Superior temporal gyrus (tissue), 1 donor: ENCODE measurements at regions not wholly inside any gene's neighbourhood (a gene's known extent, or its start where the extent isn't known, plus 50 kb on each side); places are given as distances from the start of the nearest gene placed in this dataset.
A peak's percentile ranks its signal among the peaks of the same experiment; 100 is the strongest.

ENCODE experiments used
- DNase-seq: peaks from one replicate; pipeline ENCODE4 v3.0.0-alpha.2; 2016; ENCODE audit errors: extremely low spot score

DNA sequence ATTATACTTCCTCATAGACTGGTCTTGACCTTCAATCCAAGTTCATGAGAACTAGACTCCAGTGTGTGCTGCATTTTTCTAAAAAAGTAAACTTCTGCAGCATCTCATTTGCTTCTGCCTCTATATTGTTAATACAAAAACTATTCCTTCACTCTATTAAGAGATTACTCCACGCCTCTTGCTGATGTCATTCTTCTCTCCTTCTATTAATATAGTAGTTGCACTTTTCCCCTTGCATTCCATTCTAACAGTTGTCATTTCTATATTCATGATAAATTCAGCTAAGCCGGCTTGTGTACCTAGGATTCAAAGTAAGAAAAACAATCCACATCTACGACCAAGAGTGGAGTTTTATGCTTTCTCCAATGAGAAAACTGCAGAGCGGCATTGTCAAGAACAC is 480.4 kb upstream of the NOVA1 start:
- DNase-seq = no peak

DNA sequence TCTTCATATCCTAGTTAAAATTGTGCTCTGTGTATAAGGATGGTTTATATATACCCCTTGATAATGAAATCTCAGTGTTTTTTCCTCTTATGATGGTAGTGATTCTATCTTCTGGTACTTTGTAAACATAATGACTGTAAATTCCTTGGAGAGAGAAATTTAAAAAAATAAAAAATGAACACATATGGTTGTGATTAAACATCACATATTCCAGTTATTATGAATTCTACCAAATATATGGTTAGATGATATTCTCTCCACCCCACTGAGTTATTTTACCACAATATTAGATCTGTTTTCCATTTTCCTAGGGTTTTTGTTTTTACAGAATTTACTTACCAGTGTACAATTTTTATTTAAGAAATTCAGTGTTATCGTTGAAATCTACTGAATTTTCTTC is 481.9 kb upstream of the NOVA1 start:
- no peak for DNase-seq

DNA sequence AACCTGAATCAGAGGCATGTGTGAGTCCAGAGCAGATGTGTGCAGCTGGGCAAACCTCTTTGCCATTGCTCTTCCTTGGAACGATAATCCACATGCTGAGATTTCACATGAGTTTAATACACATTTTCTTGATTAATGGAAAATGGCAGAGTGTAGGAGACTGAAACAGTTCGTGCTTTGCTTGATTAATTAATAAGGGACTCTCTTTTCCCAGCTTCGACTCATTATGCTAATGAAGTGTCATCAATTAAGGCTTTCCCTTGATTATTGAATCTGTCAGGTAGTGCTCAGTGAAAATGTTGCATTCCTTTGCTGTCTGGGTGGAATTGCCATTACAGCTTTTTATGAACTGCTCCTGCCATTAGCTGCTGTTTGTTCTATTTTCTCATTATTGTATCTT is 487.7 kb upstream of the NOVA1 start:
- no peak for DNase-seq

DNA sequence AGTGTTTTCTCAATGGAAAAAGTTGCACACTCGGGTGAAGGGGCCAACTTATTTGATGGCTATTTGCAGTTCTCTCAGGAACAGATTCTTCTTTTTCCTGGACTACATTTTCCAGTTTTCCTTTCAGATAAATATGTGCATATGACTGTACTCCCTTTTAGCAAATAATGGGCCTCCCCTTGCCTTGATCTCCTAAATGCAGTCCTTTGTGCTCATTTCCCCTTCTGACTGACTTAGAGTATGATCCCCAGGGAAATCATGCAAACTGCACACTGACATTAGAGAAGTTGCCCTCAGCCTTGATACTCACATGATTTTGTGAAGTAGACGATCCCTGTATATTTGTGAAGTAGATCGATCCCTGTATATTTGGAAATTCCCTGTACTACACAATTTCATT is 492.9 kb upstream of the NOVA1 start:
- DNase-seq = no peak

DNA sequence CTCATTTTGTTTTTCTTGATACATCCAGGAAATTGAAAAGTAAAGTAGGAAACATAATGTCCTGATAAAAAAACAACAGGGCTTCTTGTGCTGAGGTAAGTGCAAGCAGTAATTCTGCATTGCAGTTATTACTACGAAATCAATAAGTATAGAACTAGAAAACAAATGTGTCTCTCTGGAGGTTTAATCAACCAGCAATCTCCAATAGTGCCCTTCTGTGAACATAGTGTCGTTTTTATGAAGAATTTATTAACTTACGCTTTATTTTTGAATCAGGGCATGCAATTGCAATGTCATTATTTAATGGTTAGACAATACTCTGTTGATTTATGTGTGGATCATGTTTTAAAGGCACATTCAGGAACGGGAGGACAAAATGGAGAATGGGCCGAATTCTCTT is 494.1 kb upstream of the NOVA1 start:
- DNase-seq = no peak

DNA sequence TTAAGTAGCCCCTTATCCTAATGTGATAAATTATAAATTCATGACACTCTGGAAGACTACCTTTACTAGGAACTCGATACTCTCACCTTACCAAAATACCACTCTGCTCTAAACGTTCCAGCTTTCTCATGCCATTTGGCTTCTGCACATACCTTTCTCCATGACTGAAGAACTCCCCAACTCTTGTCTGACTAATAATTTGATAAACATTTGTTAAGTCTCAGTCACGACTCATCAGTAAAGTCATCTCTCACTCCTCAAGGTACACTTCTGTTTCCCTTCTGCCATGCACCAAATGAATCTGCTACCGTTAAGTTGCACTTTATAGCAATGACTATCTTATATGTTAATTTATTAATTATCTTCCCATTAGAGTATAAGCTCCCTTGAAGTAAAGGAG is 498.3 kb upstream of the NOVA1 start:
- DNase-seq = no peak

DNA sequence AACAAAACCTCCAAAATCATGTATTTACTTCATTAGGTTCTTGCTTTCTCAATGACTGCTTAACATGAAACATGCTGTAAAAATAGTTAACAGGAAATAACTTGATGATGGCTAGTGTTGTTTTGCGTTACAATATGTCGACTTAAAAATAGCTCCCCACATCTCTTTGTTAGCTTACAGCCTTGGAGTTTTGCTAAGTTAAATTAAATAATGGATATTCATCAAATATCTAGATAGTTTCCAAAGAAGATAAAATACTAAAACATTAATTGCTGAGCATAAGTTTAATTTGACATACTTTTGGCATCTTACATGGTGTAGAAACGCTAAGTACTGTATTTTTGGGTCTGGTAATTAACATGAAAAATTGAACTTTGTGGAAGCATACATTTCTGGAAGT is 500.6 kb upstream of the NOVA1 start:
- DNase-seq = no peak

DNA sequence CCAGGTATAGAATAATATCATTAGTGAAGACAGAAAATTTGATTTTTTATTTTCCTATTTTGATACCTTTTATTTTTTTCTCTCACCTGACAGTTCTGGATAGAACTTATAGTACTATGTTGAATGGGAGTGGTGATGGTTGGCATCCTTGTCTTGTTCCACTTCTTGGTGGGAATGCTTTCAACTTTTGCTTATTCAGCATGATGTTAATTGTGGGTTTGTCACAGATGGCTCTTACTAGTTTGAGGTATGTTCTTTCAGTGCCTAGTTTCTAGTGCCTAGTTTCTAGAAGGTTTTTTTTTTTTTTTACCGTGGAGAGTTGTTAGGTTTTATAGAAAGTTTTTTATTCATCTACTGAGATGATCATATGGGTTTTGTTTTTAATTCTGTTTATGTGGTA is 516.3 kb upstream of the NOVA1 start:
- no peak for DNase-seq

DNA sequence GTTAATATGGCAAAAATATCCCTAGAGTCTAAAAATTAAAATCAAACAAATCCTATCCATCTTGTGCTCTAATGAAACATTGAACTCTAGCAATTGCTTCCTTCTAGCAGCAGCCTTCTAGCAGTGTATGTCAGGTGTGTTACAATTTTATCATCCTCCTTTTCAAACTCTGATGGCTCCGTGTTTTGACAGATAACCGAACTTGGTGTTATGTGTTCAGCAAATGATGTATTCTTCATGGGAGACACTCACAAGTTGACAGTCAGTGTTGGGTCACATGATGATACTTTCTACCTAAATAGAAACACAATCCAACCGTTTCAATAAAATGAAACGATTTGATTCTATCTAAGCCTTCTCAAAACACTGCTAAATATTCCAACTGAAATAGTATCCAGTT is 525.3 kb upstream of the NOVA1 start:
- DNase-seq = no peak

DNA sequence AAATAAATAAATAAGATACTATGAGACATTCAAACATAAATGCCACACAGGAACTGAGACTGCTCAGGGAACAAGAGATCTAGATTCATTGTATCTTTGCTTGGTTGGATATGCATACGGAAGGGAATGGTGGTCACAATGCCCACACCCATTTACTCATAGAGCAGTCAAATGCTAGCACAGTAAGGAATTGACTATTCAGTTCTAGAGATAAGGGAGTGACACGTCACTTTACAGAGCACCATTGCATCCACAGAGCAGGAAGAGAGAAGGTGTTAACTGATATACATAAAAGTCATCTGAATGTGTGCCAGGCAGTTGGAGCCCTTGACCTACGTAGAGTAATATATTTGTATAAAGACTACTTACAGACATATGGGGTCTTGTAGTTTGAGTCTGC is 530.0 kb upstream of the NOVA1 start:
- no peak for DNase-seq

DNA sequence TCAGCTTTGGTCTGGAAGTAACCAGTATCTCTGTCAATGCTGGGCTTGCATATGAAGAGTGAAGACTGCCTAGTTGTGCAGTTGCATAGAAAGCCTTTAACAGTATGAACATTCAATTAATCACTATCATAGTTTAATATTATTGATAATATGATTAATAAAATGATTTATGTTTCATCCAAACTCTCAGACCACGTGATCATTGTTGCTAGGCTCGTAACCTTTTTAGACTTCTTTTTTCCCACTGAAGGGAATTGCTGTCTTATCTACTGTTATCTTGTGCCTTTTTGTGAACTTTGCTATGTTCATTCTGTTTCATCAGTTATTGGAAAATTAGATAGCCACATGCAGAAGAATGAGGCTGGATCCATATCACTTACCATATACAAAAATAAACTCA is 536.4 kb upstream of the NOVA1 start:
- DNase-seq = no peak

DNA sequence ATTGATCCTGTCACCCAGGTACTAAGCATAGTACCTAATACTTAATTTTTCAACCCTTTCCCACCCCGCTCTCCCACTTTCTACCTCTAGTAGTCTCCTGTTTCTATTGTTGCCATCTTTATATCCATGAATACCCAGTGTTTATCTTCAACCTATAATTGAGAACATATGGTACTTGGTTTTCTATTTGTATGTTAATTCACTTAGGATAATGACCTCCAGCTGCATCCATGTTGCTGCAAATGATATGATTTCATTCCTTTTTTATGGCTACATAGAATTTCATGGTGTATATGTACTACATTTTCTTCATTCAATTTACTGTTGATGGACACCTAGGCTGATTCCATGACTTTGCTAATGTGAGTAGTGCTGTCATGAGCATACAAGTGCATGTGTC is 547.3 kb upstream of the NOVA1 start:
- no peak for DNase-seq

DNA sequence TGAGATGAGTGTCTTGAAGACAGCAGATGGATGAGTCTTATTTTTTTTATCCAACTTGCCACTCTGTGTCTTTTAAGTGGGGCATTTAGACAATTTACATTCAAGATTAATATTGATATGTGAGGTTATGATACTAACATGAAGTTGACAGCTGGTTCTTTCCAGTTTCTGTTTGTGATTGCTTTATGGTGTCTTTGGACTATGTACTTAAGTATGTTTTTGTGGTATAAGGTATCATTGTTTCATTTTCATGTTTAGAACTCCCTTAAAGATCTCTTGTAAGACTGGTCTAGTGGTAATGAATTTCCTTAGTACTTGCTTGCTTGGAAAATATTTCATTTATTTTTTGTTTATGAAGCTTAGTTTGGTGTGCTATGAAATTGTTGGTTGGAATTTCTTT is 550.3 kb upstream of the NOVA1 start:
- no peak for DNase-seq

DNA sequence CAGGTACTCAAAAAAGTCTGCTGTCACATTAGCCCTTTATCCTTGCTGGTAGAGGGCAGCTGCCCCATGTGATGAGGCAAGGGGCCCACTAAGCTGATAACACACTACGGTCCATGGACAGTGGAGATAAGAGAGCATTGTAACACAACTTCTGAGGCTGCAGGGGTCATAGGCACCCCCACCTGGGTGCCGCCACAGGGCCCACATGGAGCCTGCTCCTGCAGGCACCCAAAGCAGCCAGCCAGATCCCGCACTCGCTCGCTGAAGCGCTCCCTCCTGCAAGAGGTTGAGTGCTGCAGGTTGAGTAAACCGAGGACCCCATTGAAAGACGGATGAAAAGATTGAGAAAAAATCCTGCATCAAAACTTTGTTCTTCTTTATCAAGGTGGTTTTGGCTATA is 566.3 kb upstream of the NOVA1 start:
- DNase-seq = no peak

DNA sequence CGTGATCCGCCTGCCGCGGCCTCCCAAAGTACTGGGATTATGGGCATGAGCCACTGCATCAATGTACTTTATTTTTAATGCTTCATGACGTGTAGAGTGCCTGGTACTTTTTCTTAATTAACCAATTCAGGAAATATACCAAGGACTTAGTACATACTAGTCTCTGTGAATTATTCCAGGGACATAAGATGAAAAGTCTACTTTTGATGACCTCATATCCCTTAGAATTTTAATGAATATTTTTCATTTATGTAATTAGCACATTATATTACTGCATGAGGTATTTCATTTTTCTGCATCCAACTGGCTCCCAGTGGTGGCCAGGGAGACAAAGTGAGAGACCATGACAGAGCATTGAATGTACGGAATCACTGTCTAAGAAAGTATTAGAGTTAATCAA is 577.7 kb upstream of the NOVA1 start:
- no peak for DNase-seq

DNA sequence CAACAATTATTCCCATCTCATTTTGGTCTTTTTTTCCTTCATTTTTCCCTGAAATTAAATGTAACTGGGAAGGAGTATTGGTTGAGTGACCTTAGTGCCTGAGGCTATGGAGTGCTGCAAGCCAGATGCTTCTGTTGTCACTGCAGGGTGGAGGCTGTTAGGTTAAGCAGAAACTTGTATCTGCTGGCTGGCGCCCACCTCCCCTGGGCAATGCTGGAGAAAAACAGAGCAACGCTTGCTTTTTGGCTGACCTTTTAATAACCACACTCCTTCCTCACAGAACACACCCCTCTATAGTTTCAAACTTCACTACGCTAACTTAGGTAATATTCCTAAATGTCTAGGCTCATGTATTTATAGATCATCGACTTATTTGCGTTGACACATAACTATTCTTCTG is 583.5 kb upstream of the NOVA1 start:
- DNase-seq = no peak

DNA sequence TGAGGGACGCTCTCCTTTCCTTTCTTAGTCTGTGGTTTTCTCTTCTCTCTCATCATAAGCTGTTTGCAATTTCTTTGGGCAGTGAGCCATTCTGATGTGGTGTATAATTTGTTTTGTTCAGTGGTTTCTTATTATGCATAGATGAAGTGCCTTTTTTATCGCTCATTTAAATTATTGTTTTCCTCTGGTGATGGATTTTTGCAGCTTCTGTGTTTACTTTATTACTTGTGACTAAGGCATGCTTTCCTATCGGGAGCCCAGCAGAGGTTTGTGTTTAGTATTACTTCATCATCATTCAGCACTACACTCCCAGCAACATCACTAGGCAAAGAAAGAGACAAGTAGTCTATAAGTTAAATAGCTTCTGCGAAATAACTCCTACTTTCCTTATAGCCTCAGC is 586.6 kb upstream of the NOVA1 start:
- no peak for DNase-seq

DNA sequence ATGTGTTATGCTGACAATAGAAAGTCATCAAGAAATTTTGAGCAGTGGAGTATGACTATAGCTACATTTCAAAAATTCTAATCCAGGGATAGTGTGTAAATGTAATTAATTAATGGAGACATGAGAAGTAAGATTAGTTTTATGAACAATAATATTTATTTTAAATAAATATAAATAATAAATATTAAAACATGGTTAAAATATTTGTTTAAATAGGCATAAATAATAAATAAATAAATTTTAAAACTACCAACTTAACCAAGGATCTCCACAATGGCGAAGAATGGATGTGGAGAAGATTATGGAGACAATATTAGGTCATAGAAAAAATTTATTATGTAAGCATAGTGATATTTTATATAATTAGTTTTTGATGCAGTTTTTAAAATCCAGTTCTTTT is 588.2 kb upstream of the NOVA1 start:
- DNase-seq = no peak

DNA sequence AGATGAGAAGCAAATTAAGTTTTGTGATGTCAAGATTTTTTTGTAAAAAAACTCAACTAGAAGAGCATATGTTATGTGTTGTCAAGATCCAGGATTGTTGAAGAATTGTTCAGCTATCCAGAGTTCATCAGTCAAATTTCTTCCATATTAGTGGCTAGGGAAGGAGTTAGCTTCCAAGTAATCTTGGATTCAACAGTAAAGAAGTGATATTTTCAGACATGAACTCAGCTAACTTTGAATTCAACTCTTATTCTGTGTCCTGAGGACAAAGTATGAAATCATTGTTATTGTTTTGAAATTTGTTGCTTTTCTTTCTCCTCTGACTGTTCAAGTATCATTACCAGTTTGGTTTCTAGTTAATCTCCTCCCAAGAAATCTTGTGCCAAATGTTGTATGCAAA is 589.3 kb upstream of the NOVA1 start:
- DNase-seq = no peak

DNA sequence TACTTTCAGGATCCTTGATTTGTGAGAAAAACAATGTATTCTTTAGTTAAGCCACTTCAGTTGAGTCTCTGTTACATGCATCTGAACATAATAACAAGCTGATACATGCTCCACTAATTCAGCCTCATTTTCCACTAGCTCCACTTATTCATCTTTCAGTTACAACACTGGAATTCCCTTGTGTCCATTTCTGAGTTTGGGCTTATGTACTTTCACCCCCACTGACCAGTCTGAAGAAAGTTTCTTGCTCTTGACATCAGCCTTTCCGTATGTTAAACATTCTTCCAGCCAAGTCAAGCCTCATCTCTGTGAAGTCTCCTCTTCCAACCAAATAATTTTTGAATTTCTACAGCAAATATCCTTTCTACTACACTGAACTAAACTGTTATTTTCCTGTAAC is 592.5 kb upstream of the NOVA1 start:
- DNase-seq = no peak

DNA sequence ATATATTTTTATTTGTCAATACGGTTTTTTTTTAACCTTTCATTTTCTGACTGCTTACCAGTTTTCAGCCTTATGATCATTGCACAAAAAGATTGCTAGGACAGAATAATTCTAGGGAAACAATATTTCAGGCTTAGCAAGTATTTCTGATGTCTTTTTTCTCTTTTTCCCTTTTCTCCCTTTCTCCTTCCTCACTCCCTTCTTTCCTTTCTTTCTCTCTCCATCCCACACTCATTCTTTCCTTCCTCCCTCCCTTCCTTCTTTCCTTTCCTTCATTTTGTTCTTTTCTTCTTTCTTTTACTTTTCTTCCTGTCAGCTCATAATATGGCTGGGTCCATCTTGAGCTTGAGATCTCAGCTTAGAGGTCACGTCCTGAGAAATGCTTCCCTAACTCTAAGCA is 601.4 kb upstream of the NOVA1 start:
- DNase-seq = no peak

DNA sequence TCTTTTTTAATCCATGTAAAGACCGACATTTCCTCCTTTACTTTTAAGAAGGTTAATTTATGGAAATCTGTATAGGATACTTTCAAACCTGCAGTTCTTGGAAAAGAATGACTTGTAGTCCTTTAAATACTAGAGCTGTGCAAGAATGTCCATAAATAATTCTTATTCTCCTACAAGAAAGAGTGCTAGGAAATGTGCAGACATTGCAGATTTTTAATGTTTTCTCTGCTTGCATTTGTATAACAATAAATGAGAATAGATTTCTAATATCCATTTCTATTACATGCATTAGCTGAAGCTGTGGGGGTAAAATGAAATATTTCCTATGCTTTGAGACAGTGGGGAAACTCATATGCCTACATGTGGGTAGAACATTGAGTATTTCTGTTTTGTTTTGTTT is 607.2 kb upstream of the NOVA1 start:
- no peak for DNase-seq

DNA sequence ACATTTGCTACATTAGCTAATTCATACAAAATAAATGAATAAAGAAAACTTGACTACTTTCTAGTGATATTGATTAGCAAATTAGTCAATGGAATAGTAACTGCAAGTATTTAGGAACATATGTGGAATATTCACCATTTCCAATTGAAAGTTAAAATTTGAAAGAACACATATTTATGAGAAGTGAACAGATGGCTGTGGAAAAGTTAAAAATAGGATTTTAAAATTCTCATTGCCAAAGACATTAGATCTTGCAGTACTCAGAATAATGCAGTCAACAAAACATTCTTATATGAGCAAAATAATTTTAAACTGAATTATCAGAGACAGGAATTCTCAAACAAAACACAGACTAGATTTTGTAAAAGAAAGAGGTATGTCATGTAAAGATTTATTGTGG is 613.9 kb upstream of the NOVA1 start:
- DNase-seq = peak; percentile 62

DNA sequence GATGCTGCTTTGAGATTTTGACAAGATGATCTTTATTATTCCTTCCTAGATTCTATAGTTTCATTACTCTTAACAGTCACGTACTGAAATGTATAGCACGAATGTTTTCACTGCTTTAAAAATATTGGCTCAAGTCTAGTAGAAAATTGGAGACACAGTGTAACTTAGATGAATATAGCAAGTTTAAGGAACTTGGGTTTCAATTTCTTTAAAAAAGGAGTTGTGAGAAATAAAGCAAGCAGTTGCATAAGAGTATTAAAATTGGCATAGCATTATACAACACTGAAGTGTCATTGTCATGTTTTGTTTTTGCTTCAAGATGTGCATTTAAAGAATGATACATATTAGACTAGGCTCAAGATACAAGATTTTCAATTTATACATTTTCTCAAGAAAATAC is 624.8 kb upstream of the NOVA1 start:
- peak; percentile 60 for DNase-seq

DNA sequence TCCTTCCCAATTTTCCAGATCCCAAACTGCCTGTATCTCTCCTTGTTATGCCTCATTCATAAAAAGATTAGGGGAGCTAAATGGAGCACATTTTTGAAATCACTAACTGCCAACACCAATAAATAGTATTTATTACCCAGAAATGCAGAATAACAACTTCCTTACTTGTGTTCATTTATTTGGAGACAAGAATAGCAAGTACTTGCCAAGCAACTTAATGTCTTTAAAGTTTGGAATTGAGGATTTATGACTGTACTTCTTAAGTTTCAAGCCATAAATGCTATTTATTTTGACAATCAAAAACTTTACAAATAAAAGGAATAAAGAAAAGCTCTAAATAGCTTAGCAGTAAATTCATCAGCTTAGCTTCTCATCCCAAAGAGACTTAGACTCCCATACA is 626.1 kb upstream of the NOVA1 start:
- no peak for DNase-seq
